ENCODE measurements at regions not wholly inside any gene's neighbourhood (a gene's known extent, or its start where the extent isn't known, plus 50 kb on each side); places are given as distances from the start of the nearest gene placed in this dataset.
A peak's percentile ranks its signal among the peaks of the same experiment; 100 is the strongest.

- Histone ChIP-seq H3K27ac (ENCODE audit: low read length) (no peak overlapping the region), H3K9me3 (replicated peaks; ENCODE audit: control insufficient read depth, low read depth, low read length) (peaks cover 6% of the 10 kb centered on the region), H3K4me1 (ENCODE audit: control insufficient read depth, insufficient read depth, low read length) (no peaks in the 10 kb centered on the region), H3K4me3 (ENCODE audit: low read length) (no peak overlapping the region), H3K36me3 (ENCODE audit: control insufficient read depth, insufficient read depth, low read length) (no peaks in the 10 kb centered on the region), H3K27me3 (ENCODE audit: control insufficient read depth, insufficient read depth, low read length) (no peaks in the 10 kb centered on the region)
- DNase-seq = no peak
Measured at GRCh38 chr13:64917566-64917965, 2312.6 kb downstream of the PCDH9 start.

- H3K27ac ChIP-seq (ENCODE audit: low read length) = no peak overlapping the region
- WGBS (ENCODE audit: insufficient coverage) = no CpG with 5 or more reads among the region's 2 CpGs
- H3K4me3 ChIP-seq (ENCODE audit: low read length) = no peak overlapping the region
- DNase-seq = no peak
- no peaks in the 10 kb centered on the region for H3K27me3 ChIP-seq (ENCODE audit: control insufficient read depth, insufficient read depth, low read length)
- no peaks in the 10 kb centered on the region for H3K4me1 ChIP-seq (ENCODE audit: control insufficient read depth, insufficient read depth, low read length)
- H3K36me3 ChIP-seq (ENCODE audit: control insufficient read depth, insufficient read depth, low read length) = no peaks in the 10 kb centered on the region
- peaks cover 6% of the 10 kb centered on the region for H3K9me3 ChIP-seq (replicated peaks; ENCODE audit: control insufficient read depth, low read depth, low read length)
Measured at GRCh38 chr13:64912141-64912540, 2318.0 kb downstream of the PCDH9 start.

DNA sequence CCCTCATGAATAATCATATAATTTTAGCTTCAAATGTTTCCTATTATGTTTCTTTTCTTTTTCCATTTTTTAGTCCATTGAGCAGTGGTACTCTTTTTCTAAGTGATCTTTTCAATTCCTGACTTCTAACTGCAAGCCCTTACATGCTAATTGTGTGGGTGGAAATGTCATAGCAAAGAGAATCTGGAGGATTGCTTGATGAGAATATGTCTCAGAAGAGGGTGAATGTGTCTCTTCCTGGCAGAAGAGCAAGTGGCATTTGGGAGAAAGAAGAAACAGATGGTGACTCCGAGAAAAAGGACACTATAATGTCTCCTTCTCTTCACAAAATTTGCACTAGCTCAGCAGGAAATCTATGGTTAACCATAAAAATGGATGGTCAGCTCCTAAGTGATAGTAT, 2320.0 kb downstream of the PCDH9 start:
- no peak overlapping the region for H3K4me3 ChIP-seq (ENCODE audit: low read length)
- WGBS (ENCODE audit: insufficient coverage) = no CpG with 5 or more reads among the region's 1 CpG

DNA sequence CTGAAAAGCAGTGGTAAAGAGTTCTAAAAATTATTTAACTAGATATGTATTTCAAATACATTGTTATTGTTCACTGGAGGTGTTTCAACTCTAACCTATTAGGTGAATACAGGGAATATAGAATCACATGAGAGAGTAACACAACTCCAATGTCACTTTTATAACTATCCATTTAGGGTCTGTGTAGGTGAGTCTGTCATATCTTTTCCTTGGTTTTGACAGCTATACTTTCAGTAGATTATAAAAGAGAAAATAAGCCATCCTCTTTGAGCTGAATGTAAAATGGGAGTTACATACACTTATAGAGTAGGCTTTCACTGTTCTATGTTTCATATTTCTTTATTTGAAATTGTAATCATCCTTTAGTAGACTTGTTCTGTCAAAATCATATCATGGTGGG, 2321.0 kb downstream of the PCDH9 start:
- Histone ChIP-seq H3K9me3 (replicated peaks; ENCODE audit: control insufficient read depth, low read depth, low read length) (peaks cover 6% of the 10 kb centered on the region), H3K27me3 (ENCODE audit: control insufficient read depth, insufficient read depth, low read length) (no peaks in the 10 kb centered on the region)
- DNase-seq = no peak

More for the DNA sequence above, 2320.0 kb downstream of the PCDH9 start:
- no peaks in the 10 kb centered on the region for H3K27me3 ChIP-seq (ENCODE audit: control insufficient read depth, insufficient read depth, low read length)
- H3K9me3 ChIP-seq (replicated peaks; ENCODE audit: control insufficient read depth, low read depth, low read length) = peaks cover 6% of the 10 kb centered on the region
- H3K27ac ChIP-seq (ENCODE audit: low read length) = no peak overlapping the region
- H3K36me3 ChIP-seq (ENCODE audit: control insufficient read depth, insufficient read depth, low read length) = no peaks in the 10 kb centered on the region
- H3K4me1 ChIP-seq (ENCODE audit: control insufficient read depth, insufficient read depth, low read length) = no peaks in the 10 kb centered on the region
- DNase-seq = no peak

DNA sequence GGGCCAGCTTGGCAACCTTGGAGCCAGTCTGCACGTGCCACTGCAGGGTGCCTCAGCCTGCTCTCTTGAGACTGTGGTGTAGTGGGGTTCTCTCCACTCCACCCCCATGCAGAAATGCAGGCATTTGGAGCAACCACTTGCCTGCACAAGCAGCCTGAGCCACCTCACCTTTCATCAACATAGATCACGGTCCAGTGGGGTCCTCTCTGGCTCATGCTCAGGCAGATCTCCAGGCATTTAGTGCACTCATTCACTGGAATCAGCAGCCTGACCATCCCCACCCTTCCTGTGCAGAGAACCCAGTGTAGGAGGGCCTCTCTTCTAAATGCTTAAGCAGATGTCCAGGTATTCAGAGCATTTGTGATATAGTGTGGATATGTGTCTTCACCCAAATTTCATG, 2330.1 kb downstream of the PCDH9 start:
- no peak for DNase-seq
- Histone ChIP-seq H3K9me3 (replicated peaks; ENCODE audit: control insufficient read depth, low read depth, low read length) (no peaks in the 10 kb centered on the region), H3K4me3 (ENCODE audit: low read length) (no peak overlapping the region), H3K27me3 (ENCODE audit: control insufficient read depth, insufficient read depth, low read length) (no peaks in the 10 kb centered on the region), H3K4me1 (ENCODE audit: control insufficient read depth, insufficient read depth, low read length) (no peaks in the 10 kb centered on the region), H3K27ac (ENCODE audit: low read length) (no peak overlapping the region), H3K36me3 (ENCODE audit: control insufficient read depth, insufficient read depth, low read length) (no peaks in the 10 kb centered on the region)
- WGBS (ENCODE audit: insufficient coverage) = 73% methylated on average over 1 of the region's 2 CpGs

More for the DNA sequence above, 2321.0 kb downstream of the PCDH9 start:
- H3K4me3 ChIP-seq (ENCODE audit: low read length) = no peak overlapping the region
- no peak overlapping the region for H3K27ac ChIP-seq (ENCODE audit: low read length)
- no peaks in the 10 kb centered on the region for H3K4me1 ChIP-seq (ENCODE audit: control insufficient read depth, insufficient read depth, low read length)
- no peaks in the 10 kb centered on the region for H3K36me3 ChIP-seq (ENCODE audit: control insufficient read depth, insufficient read depth, low read length)

DNA sequence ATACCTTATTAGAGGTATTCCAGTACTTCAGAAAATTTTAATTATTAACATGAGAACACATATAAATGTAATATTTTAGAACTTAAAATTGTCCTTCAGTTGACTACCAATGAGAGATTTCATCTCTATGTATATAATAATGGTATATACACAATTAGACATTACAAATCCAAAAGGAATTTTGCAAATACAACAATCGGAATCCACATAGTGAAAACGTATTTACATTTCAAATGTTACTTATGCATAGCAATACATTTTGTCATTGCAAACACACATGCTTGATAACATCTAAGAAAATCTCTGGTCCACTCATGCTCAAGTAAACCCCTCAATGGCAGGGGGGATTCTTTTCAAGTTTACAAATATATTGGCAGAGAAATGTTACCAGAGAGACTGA, 2345.2 kb downstream of the PCDH9 start:
- H3K4me3 ChIP-seq (ENCODE audit: low read length) = no peak overlapping the region

DNA sequence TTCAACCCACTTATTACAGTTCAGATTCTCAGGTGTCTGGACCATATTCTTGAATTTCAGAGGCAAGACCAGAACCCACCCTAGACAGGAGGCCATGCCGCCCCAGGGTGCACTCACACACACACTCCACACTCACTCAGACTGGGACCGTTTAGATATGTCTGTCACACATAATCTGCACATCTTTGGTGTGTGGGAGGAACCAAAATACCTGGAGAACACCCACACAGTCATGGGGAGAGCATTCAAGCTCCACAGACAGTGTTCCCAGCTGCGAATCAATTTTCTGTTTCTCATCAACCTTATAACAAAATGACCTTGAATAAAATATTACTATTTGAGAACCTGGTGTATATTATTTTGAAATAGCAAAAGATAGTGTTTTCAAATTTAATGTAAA, 2353.0 kb downstream of the PCDH9 start:
- no peaks in the 10 kb centered on the region for H3K36me3 ChIP-seq (ENCODE audit: control insufficient read depth, insufficient read depth, low read length)
- no CpG with 5 or more reads among the region's 3 CpGs for WGBS (ENCODE audit: insufficient coverage)
- no peaks in the 10 kb centered on the region for H3K9me3 ChIP-seq (replicated peaks; ENCODE audit: control insufficient read depth, low read depth, low read length)
- H3K4me3 ChIP-seq (ENCODE audit: low read length) = no peak overlapping the region
- no peaks in the 10 kb centered on the region for H3K27me3 ChIP-seq (ENCODE audit: control insufficient read depth, insufficient read depth, low read length)
- no peak overlapping the region for H3K27ac ChIP-seq (ENCODE audit: low read length)
- DNase-seq = no peak
- no peaks in the 10 kb centered on the region for H3K4me1 ChIP-seq (ENCODE audit: control insufficient read depth, insufficient read depth, low read length)

More for the DNA sequence above, 2345.2 kb downstream of the PCDH9 start:
- no CpG with 5 or more reads among the region's 2 CpGs for WGBS (ENCODE audit: insufficient coverage)
- Histone ChIP-seq H3K27me3 (ENCODE audit: control insufficient read depth, insufficient read depth, low read length) (no peaks in the 10 kb centered on the region), H3K4me1 (ENCODE audit: control insufficient read depth, insufficient read depth, low read length) (no peaks in the 10 kb centered on the region), H3K9me3 (replicated peaks; ENCODE audit: control insufficient read depth, low read depth, low read length) (no peaks in the 10 kb centered on the region), H3K36me3 (ENCODE audit: control insufficient read depth, insufficient read depth, low read length) (no peaks in the 10 kb centered on the region), H3K27ac (ENCODE audit: low read length) (no peak overlapping the region)
- DNase-seq = no peak

GRCh38 chr13:64871742-64872141, 2358.4 kb downstream of the PCDH9 start:
- Histone ChIP-seq H3K27me3 (ENCODE audit: control insufficient read depth, insufficient read depth, low read length) (no peaks in the 10 kb centered on the region), H3K9me3 (replicated peaks; ENCODE audit: control insufficient read depth, low read depth, low read length) (peaks cover 3% of the 10 kb centered on the region), H3K4me3 (ENCODE audit: low read length) (no peak overlapping the region), H3K4me1 (ENCODE audit: control insufficient read depth, insufficient read depth, low read length) (no peaks in the 10 kb centered on the region), H3K36me3 (ENCODE audit: control insufficient read depth, insufficient read depth, low read length) (no peaks in the 10 kb centered on the region), H3K27ac (ENCODE audit: low read length) (no peak overlapping the region)
- WGBS (ENCODE audit: insufficient coverage) = 82% methylated on average over 5 of the region's 5 CpGs
- DNase-seq = peak; percentile 10

- H3K4me1 ChIP-seq (ENCODE audit: control insufficient read depth, insufficient read depth, low read length) = no peaks in the 10 kb centered on the region
- no peaks in the 10 kb centered on the region for H3K27me3 ChIP-seq (ENCODE audit: control insufficient read depth, insufficient read depth, low read length)
- peaks cover 3% of the 10 kb centered on the region for H3K9me3 ChIP-seq (replicated peaks; ENCODE audit: control insufficient read depth, low read depth, low read length)
- no peak overlapping the region for H3K27ac ChIP-seq (ENCODE audit: low read length)
- 79% methylated on average over 3 of the region's 3 CpGs for WGBS (ENCODE audit: insufficient coverage)
- no peaks in the 10 kb centered on the region for H3K36me3 ChIP-seq (ENCODE audit: control insufficient read depth, insufficient read depth, low read length)
- no peak overlapping the region for H3K4me3 ChIP-seq (ENCODE audit: low read length)
- DNase-seq = no peak
Measured at GRCh38 chr13:64869539-64869938, 2360.6 kb downstream of the PCDH9 start.

DNA sequence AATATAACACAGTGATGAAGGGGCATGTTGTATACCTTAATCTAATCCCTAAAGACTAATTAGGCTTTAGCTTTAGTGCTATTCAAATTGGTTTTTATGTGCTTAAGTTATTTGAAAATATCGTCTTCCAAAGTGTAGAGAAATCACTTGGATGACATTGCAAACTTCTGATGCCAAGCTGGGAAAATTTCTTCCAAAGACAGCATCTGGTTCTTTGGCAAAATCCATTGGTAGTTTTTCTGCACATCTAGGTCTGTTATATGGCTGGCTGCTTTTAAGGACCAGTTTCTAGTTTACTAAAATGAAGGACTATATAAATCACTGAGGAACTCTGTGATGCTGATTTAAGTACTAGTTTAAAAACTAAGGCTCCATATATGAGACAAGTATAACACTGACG, 2362.3 kb downstream of the PCDH9 start:
- DNase-seq = peak; percentile 50
- no peaks in the 10 kb centered on the region for H3K36me3 ChIP-seq (ENCODE audit: control insufficient read depth, insufficient read depth, low read length)
- H3K27ac ChIP-seq (ENCODE audit: low read length) = no peak overlapping the region
- no peak overlapping the region for H3K4me3 ChIP-seq (ENCODE audit: low read length)
- no peaks in the 10 kb centered on the region for H3K27me3 ChIP-seq (ENCODE audit: control insufficient read depth, insufficient read depth, low read length)
- H3K4me1 ChIP-seq (ENCODE audit: control insufficient read depth, insufficient read depth, low read length) = no peaks in the 10 kb centered on the region
- no CpG with 5 or more reads among the region's 2 CpGs for WGBS (ENCODE audit: insufficient coverage)
- H3K9me3 ChIP-seq (replicated peaks; ENCODE audit: control insufficient read depth, low read depth, low read length) = peaks cover 3% of the 10 kb centered on the region

GRCh38 chr13:64866331-64866730, 2363.8 kb downstream of the PCDH9 start:
- DNase-seq = peak; percentile 74
- no peaks in the 10 kb centered on the region for H3K27me3 ChIP-seq (ENCODE audit: control insufficient read depth, insufficient read depth, low read length)
- H3K4me3 ChIP-seq (ENCODE audit: low read length) = no peak overlapping the region
- H3K36me3 ChIP-seq (ENCODE audit: control insufficient read depth, insufficient read depth, low read length) = no peaks in the 10 kb centered on the region
- H3K9me3 ChIP-seq (replicated peaks; ENCODE audit: control insufficient read depth, low read depth, low read length) = peaks cover 3% of the 10 kb centered on the region
- no peak overlapping the region for H3K27ac ChIP-seq (ENCODE audit: low read length)
- no peaks in the 10 kb centered on the region for H3K4me1 ChIP-seq (ENCODE audit: control insufficient read depth, insufficient read depth, low read length)
